Stimulated activated CD4-positive, alpha-beta T cell treated with anti-CD3 and anti-CD28 coated beads, Interleukin-1b, Interleukin-23, amount 100 ng/mL, for 48 hours (primary cell): ENCODE measurements at regions not wholly inside any gene's neighbourhood (a gene's known extent, or its start where the extent isn't known, plus 50 kb on each side); places are given as distances from the start of the nearest gene placed in this dataset.
"Not testable (repeated sequence)": the region's sequence is repeated elsewhere in the genome, so short reads cannot be mapped to it uniquely, and the experiment has no call there.

Experiments used
- DNase-seq: peaks from one replicate; pipeline ENCODE4 v3.0.0-alpha.2; 2020

- DNase-seq: no peak
Observed at GRCh38 chr6:6962086-6962485, 145.7 kb upstream of the RREB1 start.

- no peak for DNase-seq
Observed at GRCh38 chr6:6962699-6963098, 145.1 kb upstream of the RREB1 start.

GRCh38 chr6:6963390-6963789 lies 144.4 kb upstream of the RREB1 start:
- not testable (repeated sequence) for DNase-seq

GRCh38 chr6:6964675-6965074 lies 143.1 kb upstream of the RREB1 start:
- no peak for DNase-seq

GRCh38 chr6:6966127-6966526 lies 141.6 kb upstream of the RREB1 start:
- no peak for DNase-seq

- DNase-seq: no peak
Observed at GRCh38 chr6:6966569-6966968, 141.2 kb upstream of the RREB1 start.

GRCh38 chr6:6968357-6968730 lies 139.4 kb upstream of the RREB1 start:
- no peak for DNase-seq

GRCh38 chr6:6968731-6969552 lies 138.8 kb upstream of the RREB1 start:
- no peak for DNase-seq

GRCh38 chr6:6969761-6970223 lies 138.0 kb upstream of the RREB1 start:
- DNase-seq: no peak

GRCh38 chr6:6970851-6971250 lies 136.9 kb upstream of the RREB1 start:
- DNase-seq: no peak

GRCh38 chr6:6971369-6971768 lies 136.4 kb upstream of the RREB1 start:
- DNase-seq: no peak

GRCh38 chr6:6972456-6972855 lies 135.3 kb upstream of the RREB1 start:
- DNase-seq: no peak

- no peak for DNase-seq
Observed at GRCh38 chr6:6973721-6974120, 134.0 kb upstream of the RREB1 start.

- DNase-seq: no peak
Observed at GRCh38 chr6:6975459-6976111, 132.2 kb upstream of the RREB1 start.

- DNase-seq: no peak
Observed at GRCh38 chr6:6976193-6976592, 131.6 kb upstream of the RREB1 start.

- no peak for DNase-seq
Observed at GRCh38 chr6:6978731-6979130, 129.0 kb upstream of the RREB1 start.

- no peak for DNase-seq
Observed at GRCh38 chr6:6980999-6981597, 126.7 kb upstream of the RREB1 start.

GRCh38 chr6:6981681-6982322 lies 126.0 kb upstream of the RREB1 start:
- no peak for DNase-seq

- DNase-seq: no peak
Observed at GRCh38 chr6:6982663-6983062, 125.1 kb upstream of the RREB1 start.

GRCh38 chr6:6984585-6985366 lies 123.0 kb upstream of the RREB1 start:
- DNase-seq: no peak

GRCh38 chr6:6986344-6986743 lies 121.4 kb upstream of the RREB1 start:
- no peak for DNase-seq

GRCh38 chr6:6987749-6988148 lies 120.0 kb upstream of the RREB1 start:
- DNase-seq: no peak

- not testable (repeated sequence) for DNase-seq
Observed at GRCh38 chr6:6990059-6990458, 117.7 kb upstream of the RREB1 start.
